Stimulated activated naive CD8-positive, alpha-beta T cell treated with anti-CD3 and anti-CD28 coated beads, Interleukin-15, amount 100 ng/mL, for 72 hours (primary cell): ENCODE measurements at regions not wholly inside any gene's neighbourhood (a gene's known extent, or its start where the extent isn't known, plus 50 kb on each side); places are given as distances from the start of the nearest gene placed in this dataset.
A peak's percentile ranks its signal among the peaks of the same experiment; 100 is the strongest.

Experiments
- ATAC-seq: fragments of 150-1000 bp; cut with Tn5 transposase; 2 replicates; pipeline ENCODE4 v1.10.0; 2021; ENCODE audit warnings: mild to moderate bottlenecking, moderate library complexity
- DNase-seq, 2 donors: peaks; one replicate each; pipeline ENCODE4 v3.0.0; 2021 to 2022
- H3K27ac Mint-ChIP-seq, 2 donors: one replicate each; pipeline ENCODE4 v1.8.0; 2022; ENCODE audit warnings: mild to moderate bottlenecking in 2 of 2, mixed read lengths in 2 of 2, moderate library complexity in 2 of 2
- H3K27me3 Mint-ChIP-seq: one replicate; pipeline ENCODE4 v1.8.0; 2022; ENCODE audit warnings: mixed read lengths
- H3K4me1 Mint-ChIP-seq: one replicate; pipeline ENCODE4 v1.8.0; 2022; ENCODE audit warnings: mild to moderate bottlenecking, mixed read lengths
- H3K4me3 Mint-ChIP-seq, 2 donors: one replicate each; pipeline ENCODE4 v1.8.0; 2022; ENCODE audit warnings: mild to moderate bottlenecking in 2 of 2, mixed read lengths in 2 of 2, moderate library complexity in 1 of 2
- H3K9me3 Mint-ChIP-seq, 2 donors: one replicate each; pipeline ENCODE4 v1.8.0; 2022; ENCODE audit warnings: mixed read lengths in 2 of 2

DNA sequence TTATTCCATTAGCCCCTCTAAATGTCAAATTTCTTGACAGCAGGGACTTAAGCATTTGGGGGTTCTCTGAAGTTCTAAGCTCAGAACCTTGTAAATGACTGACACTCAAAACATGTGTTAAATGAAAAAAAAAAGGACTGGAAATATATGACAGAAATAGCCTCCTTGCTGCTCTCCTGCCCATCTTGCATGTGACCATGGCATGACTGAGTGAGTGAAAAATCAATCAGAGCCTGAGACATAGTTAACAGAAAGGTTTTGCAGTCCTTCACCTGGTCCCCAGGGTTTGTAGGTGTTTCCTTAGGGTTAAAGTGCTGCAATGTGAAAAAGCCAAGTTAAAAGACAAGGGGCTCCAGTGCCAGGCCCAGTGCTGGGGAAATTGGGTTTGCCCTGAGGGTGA lies 168.1 kb downstream of the ZBTB18 start:
- Mint-ChIP-seq H3K4me3 (no peak overlapping the region), H3K9me3 (no peaks in the 10 kb centered on the region), H3K4me1 (no peaks in the 10 kb centered on the region), H3K27me3 (no peaks in the 10 kb centered on the region), H3K27ac (no peak overlapping the region)
- no peak for ATAC-seq
- DNase-seq, result no peak

DNA sequence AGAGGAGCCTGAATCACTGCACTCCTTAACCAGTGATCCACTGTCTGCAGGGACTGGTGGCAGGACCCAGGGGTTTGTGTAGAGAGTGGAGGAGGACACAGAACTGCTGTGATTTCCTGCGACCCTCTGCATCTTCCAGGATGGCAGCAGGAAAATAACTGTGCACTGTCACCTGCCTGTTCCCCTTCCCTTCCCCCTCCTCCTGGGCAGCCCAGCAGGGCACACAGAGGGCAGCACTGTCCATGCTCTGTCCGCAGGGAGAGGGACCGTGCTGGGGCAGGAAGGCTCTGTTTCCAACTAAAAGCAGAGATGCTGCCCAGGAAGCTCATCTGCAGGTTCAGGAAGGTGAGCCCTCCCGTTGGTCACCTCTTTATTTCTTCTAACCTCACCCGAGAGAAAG lies 168.7 kb downstream of the ZBTB18 start:
- H3K4me3 Mint-ChIP-seq, result no peak overlapping the region
- H3K4me1 Mint-ChIP-seq, result no peaks in the 10 kb centered on the region
- DNase-seq (no peak), ATAC-seq (no peak)
- no peak overlapping the region for H3K27ac Mint-ChIP-seq
- H3K9me3 Mint-ChIP-seq, result no peaks in the 10 kb centered on the region
- H3K27me3 Mint-ChIP-seq, result no peaks in the 10 kb centered on the region

DNA sequence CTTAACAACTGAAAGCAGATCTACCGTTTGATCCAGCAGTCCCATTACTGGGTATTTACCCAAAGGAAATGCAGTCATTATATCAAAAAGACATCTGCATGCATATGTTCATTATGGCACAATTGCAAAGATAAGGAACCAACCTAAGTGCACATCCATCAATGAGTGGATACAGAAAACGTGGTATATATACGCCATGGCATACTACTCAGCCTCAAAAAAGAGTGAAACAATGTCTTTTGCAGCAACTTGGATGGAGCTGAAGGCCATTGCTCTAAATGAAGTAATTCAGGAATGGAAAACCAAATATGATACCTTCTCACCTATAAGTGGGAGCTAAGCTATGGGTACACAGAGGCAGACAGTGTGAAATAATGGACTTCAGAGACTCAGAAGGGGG lies 169.3 kb downstream of the ZBTB18 start:
- ATAC-seq (no peak), DNase-seq (no peak)
- no peak overlapping the region for H3K4me3 Mint-ChIP-seq
- H3K27ac Mint-ChIP-seq, result no peak overlapping the region
- no peaks in the 10 kb centered on the region for H3K27me3 Mint-ChIP-seq
- peaks cover 4% of the 10 kb centered on the region for H3K4me1 Mint-ChIP-seq
- no peaks in the 10 kb centered on the region for H3K9me3 Mint-ChIP-seq

DNA sequence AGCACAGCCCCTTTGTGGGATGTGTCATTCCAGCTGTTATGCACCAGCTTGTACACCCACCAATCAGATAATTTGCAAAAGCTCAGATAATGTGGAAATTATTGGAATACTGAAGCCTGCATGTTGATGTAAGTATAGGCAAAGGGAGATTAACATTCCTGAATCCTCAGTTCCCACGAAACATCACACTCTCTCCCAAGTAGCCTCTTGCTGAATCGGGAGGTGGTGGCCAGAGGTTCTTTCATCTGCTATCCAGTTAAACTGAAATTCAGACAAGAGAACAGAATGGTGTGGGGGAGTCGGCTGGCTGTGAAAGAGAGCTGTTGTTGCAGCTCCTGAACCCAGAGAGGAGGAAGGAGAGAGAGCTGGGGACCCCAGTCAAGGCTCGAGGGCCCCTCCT lies 170.9 kb downstream of the ZBTB18 start:
- Mint-ChIP-seq H3K9me3 (no peaks in the 10 kb centered on the region), H3K4me1 (peaks cover 4% of the 10 kb centered on the region), H3K27me3 (no peaks in the 10 kb centered on the region), H3K4me3 (no peak overlapping the region), H3K27ac (no peak overlapping the region)
- DNase-seq (no peak), ATAC-seq (no peak)

DNA sequence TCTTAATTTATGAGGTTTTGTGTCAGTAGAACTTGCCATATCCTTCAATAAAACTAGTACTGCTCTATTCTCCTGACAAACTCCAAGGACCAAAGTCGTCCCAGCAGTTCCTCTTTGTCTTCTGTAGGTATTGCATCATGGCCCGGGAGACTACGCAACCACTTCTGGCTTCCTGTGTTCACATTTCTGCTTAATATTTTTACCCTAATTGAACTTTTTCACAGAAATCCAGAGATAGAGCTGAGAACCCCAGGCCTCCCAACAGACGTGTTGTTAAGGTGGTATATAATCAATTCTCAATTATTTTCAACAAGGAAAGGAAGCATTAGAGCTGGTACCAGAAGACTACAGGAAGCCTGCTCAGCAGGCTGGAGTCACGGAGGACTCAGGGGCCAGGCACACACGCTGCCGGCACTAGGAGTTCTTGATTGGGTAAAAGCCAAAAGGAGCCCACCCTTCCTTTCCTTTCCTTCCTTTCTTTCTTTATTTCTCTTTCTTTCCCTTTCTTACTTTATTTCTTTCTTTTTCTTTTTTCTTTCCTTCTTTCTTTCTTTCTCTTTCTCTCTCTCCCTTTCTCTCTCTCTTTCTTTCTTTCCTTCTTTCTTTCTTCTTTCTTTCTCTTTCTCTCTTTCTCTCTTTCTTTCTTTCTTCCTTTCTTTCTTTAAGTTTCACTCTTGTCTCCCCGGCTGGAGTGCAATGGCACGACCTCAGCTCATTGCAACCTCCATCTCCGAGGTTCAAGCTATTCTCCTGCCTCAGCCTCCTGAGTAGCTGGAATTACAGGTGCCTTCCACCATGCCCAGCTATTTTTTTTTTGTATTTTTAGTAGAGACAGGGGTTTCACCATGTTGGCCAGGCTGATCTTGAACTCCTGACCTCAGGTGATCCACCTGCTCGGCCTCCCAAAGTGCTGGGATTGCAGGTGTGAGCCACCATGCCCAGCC lies 173.7 kb downstream of the ZBTB18 start:
- Mint-ChIP-seq H3K4me3 (no peak overlapping the region), H3K4me1 (peaks cover 4% of the 10 kb centered on the region), H3K27ac (peak overlapping the region; percentile 12 to 82), H3K27me3 (no peaks in the 10 kb centered on the region), H3K9me3 (no peaks in the 10 kb centered on the region)
- no peak for ATAC-seq
- no peak for DNase-seq

DNA sequence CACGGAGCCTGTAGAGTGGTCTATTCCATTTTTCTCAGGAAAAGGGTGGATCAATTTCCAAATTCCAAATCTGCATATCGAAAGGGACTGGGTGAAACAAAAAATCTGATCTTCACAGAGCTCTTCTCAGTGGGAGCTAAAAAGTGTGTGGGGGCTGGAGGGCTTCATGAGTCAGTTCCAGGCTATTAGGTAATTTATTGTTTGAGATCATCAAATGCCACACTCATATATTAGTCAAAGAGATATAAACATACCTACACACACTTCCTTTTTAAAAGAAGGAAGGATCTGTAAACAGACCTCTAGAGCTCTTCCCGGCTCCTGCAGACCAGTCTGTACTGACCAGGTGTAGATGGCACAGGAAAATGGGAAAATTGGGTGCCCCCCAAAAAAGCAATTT lies 175.4 kb downstream of the ZBTB18 start:
- H3K4me3 Mint-ChIP-seq, result no peak overlapping the region
- H3K9me3 Mint-ChIP-seq, result no peaks in the 10 kb centered on the region
- ATAC-seq, result no peak
- H3K27me3 Mint-ChIP-seq, result peaks cover 3% of the 10 kb centered on the region
- H3K27ac Mint-ChIP-seq, result no peak overlapping the region
- H3K4me1 Mint-ChIP-seq, result peaks cover 4% of the 10 kb centered on the region
- DNase-seq, result no peak

DNA sequence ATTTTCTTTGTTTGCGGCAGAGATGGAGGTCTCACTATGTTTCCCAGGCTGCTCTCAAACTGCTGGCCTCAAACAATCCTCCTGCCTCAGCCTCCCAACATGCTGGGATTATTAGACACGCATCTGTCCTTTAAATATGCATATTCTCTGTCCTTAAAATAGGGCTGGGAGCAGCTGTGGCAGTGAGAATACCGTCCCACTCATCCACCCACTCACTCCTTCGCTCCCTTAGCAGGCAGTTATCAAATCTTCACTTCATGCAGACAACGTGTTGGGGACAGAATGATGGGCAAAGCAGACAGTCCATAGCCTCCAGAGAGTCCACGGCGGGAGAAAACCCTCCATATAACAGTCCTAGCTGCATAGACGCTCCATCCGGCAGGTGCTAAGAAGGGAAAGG lies 179.4 kb downstream of the ZBTB18 start:
- Mint-ChIP-seq H3K4me3 (no peak overlapping the region), H3K9me3 (no peaks in the 10 kb centered on the region), H3K27ac (peak overlapping the region in 1 of 2 donors; percentile 89), H3K27me3 (peaks cover 9% of the 10 kb centered on the region), H3K4me1 (peaks cover 9% of the 10 kb centered on the region)
- no peak for ATAC-seq
- no peak for DNase-seq

DNA sequence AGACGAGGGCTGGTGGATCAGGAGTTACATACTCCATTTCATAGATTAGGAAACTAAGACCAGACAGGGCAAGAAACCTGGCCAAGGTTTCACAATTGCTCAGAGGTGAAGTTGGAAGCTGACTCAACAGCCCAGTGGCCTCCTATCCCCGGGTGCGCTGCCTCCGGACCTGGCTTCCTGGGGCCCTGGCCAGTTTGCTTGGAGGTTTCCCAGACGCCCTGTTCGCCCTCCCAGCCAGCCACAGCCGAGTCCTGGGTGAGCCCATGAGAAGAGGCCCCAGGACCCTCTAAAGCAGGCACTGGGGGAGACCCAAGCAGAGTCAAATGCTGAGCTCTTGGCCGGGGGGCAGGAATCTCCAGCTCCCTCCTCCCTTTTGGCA lies 180.1 kb downstream of the ZBTB18 start:
- DNase-seq, result no peak
- H3K27ac Mint-ChIP-seq, result peak overlapping the region in 1 of 2 donors; percentile 42
- peaks cover 9% of the 10 kb centered on the region for H3K4me1 Mint-ChIP-seq
- no peaks in the 10 kb centered on the region for H3K9me3 Mint-ChIP-seq
- no peak overlapping the region for H3K4me3 Mint-ChIP-seq
- ATAC-seq, result peak; percentile 36
- peaks cover 9% of the 10 kb centered on the region for H3K27me3 Mint-ChIP-seq

DNA sequence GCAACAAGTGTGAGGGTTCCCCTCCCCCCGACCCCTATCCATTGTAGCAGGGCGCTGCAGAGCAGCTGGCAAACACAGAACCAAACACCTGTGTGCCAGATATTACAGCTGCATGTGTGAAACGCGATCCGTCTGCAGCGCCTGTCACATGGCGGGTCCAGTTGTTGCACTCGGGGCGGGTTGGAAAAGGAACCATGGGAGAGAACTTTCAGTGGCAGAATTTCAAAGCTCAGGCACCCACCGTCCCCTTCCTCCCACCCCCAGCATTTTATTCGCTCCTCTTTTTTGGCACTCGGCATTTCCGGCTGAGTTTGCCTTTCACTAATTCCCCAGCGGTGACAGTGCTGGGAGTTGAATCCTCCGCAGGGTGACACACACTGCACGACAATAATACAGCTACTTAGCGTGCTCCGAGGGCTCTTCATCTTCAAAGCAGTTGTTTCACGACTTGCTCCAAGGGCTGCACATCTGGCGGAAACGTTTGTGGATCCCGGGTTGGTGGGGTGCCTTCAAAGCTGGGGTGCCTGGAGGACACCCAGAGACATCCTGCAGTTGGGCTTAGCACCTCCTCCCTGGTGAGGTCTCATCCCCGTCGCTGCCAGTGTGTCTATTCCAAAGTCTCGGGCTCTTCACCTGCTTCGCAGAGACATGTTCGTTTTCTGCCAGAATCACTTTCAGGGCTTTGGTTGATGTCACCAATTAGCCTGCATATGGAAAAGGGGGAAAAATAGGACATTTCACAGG lies 180.7 kb downstream of the ZBTB18 start:
- no peak overlapping the region for H3K27ac Mint-ChIP-seq
- peak overlapping the region; percentile 42 to 51 for H3K4me3 Mint-ChIP-seq
- DNase-seq (no peak), ATAC-seq (peak; percentile 4)
- peaks cover 9% of the 10 kb centered on the region for H3K27me3 Mint-ChIP-seq
- peaks cover 9% of the 10 kb centered on the region for H3K4me1 Mint-ChIP-seq
- no peaks in the 10 kb centered on the region for H3K9me3 Mint-ChIP-seq

DNA sequence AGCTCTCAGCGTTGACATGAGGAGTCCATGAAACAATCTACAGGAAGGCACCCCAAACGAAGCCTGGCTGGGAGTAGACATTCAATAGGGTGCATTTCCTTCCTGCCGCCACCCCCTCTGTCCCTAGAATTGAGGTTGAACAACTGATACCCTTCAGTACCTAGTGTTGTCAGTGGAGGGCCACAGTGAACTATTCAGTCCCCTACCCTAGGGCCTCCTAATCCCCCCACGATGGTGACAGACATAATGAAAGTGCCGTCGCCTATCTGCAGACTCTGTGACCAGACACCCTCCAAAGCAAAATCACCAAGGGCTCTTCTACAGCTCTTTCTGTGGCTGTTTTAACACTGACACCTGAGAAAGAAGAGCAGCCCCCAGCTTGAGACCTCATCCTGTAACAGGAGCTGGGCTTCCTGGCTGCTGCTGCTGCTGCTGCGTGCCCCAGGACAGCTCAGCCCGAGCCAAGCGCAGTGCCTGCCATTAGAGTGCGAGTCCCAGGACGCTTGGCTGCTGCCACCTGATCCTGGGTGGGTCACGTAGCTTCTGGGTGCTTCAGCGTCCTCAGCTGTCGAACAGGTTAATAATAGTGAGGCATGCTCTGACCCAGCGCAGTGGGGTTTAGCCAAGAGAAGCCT lies 183.0 kb downstream of the ZBTB18 start:
- DNase-seq, result no peak
- no peak overlapping the region for H3K27ac Mint-ChIP-seq
- no peaks in the 10 kb centered on the region for H3K9me3 Mint-ChIP-seq
- peak; percentile 31 for ATAC-seq
- peaks cover 9% of the 10 kb centered on the region for H3K27me3 Mint-ChIP-seq
- H3K4me1 Mint-ChIP-seq, result peaks cover 10% of the 10 kb centered on the region
- no peak overlapping the region for H3K4me3 Mint-ChIP-seq

DNA sequence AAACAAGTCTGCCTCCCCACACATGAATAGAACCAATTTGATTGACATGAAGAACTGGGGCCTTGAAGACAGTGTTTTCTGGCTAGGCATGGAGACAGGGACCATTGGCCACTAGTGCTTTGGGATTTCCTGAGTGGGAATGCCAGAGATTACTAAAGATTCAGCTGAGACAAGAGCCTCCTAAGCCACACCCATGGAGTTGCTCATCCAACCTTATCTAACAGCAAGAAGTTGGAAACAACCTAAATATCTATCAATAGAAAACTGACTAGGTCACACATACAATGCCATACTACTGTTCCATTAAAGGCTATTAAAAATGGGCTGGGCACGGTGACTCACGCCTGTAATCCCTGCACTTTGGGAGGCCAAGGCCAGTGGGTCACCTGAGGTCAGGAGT lies 184.1 kb downstream of the ZBTB18 start:
- H3K27me3 Mint-ChIP-seq, result peaks cover 9% of the 10 kb centered on the region
- peaks cover 18% of the 10 kb centered on the region for H3K4me1 Mint-ChIP-seq
- no peak overlapping the region for H3K27ac Mint-ChIP-seq
- no peak for ATAC-seq
- H3K4me3 Mint-ChIP-seq, result no peak overlapping the region
- H3K9me3 Mint-ChIP-seq, result no peaks in the 10 kb centered on the region
- DNase-seq, result no peak

DNA sequence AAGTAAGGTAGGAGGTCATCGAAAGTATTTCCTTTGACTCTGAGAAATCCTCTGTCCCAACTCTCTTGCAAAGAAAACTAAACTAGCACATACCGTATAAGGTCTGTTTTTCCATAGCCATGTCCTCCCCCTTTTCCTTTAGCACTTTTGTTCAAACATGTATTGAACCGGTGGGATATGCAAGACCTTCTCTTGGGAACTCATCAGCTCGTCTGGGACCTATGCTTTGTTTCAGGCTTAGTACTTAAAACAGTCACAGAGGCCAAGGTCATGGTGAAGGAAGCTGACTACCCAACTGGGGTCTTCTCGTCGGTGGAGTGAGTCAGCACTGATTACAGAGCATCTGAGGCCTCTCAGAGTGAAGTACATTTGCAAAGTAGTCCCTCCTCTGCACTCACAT lies 185.0 kb downstream of the ZBTB18 start:
- no peak overlapping the region for H3K27ac Mint-ChIP-seq
- H3K4me3 Mint-ChIP-seq, result no peak overlapping the region
- no peak for DNase-seq
- H3K9me3 Mint-ChIP-seq, result no peaks in the 10 kb centered on the region
- H3K27me3 Mint-ChIP-seq, result peaks cover 9% of the 10 kb centered on the region
- ATAC-seq, result no peak
- peaks cover 18% of the 10 kb centered on the region for H3K4me1 Mint-ChIP-seq

DNA sequence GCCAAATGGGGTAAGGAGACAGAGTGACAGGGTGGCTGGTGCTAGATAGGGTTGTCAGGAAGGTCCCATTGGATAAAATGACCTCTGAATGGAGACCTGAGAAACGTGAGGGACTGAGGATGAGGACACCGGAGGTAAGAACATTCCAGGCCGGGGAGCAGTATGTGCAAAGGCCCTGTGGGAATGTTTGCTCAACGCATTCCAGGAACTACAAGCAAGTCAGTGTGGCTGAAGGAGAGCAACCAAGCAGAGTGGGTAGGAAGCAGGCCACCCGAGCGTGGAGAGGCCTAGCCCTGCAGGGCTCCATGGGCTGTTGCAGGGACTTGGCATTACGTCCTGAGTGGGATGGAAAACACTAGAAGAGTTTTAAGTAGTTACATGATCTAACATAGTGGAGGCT lies 185.6 kb downstream of the ZBTB18 start:
- H3K27ac Mint-ChIP-seq, result no peak overlapping the region
- no peaks in the 10 kb centered on the region for H3K9me3 Mint-ChIP-seq
- ATAC-seq, result no peak
- H3K27me3 Mint-ChIP-seq, result peaks cover 3% of the 10 kb centered on the region
- peaks cover 18% of the 10 kb centered on the region for H3K4me1 Mint-ChIP-seq
- no peak overlapping the region for H3K4me3 Mint-ChIP-seq
- DNase-seq, result no peak

DNA sequence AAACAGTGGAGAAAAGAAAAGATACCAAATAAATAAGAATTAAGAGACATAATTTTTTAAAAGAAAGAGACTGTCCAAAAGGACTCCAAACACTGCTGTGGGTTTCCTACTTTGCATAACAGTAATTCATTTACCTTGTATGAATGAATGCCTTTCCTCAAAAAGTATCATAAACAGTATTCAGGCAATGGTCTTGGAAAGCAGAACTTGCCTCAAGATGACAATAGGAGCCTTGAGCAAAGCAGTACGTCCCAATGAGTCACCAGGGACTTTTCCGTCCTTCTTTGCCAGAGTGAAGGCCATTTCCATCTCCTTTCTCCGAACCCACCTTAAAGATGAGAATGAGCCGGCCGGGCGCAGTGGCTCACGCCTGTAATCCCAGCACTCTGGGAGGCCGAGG lies 186.4 kb downstream of the ZBTB18 start:
- H3K4me1 Mint-ChIP-seq, result peaks cover 24% of the 10 kb centered on the region
- no peak for DNase-seq
- no peaks in the 10 kb centered on the region for H3K9me3 Mint-ChIP-seq
- ATAC-seq, result no peak
- H3K27me3 Mint-ChIP-seq, result no peaks in the 10 kb centered on the region
- peak overlapping the region in 1 of 2 donors; percentile 76 for H3K27ac Mint-ChIP-seq
- H3K4me3 Mint-ChIP-seq, result no peak overlapping the region

DNA sequence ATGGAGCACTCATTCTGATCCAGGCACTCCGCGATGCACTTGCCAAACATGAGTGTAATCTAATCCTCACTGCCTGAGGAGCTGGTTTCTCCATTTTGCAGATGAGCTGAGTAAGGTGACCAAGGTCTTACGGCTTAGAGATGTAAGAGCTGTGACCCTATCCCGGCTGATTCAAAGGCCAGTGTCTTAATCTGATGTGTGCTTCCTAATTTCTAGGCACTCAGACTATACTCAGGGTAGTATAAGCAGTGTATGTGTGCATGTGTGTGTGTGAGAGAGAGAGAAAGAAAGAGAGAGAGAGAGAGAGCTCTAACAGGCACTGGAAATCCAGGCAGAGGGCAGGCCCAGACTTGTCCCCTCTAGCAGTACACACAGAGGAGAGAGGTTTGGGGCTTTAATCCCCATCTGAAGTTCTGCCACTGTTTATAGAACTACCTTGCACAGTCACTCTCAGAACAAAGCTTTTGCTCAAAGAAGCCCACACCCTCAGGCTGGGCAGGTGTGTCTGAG lies 188.2 kb downstream of the ZBTB18 start:
- peak; percentile 43 for ATAC-seq
- no peak overlapping the region for H3K4me3 Mint-ChIP-seq
- peaks cover 22% of the 10 kb centered on the region for H3K4me1 Mint-ChIP-seq
- H3K27ac Mint-ChIP-seq, result peak overlapping the region; percentile 20 to 91
- DNase-seq, result no peak
- H3K27me3 Mint-ChIP-seq, result no peaks in the 10 kb centered on the region
- H3K9me3 Mint-ChIP-seq, result no peaks in the 10 kb centered on the region

DNA sequence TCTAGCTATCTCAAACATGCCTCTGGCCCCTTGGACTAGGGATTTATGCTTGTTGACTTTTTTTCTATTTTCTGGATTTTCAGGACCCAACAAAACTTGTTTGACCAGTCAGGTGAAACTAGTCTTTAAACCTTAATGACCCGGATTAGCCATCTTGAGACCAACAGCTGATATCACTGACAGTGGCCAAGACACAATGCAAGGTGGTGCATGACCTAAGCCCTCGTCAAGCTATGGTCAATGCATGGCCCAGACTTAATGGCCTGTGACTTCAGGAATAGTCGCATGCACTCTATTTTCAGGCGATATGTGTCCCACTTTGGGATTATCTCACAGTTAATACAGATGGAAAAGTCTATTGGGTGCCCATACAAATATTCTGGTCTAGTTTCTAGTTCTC lies 190.4 kb downstream of the ZBTB18 start:
- ATAC-seq (no peak), DNase-seq (no peak)
- peaks cover 21% of the 10 kb centered on the region for H3K4me1 Mint-ChIP-seq
- no peaks in the 10 kb centered on the region for H3K27me3 Mint-ChIP-seq
- H3K9me3 Mint-ChIP-seq, result no peaks in the 10 kb centered on the region
- no peak overlapping the region for H3K27ac Mint-ChIP-seq
- H3K4me3 Mint-ChIP-seq, result no peak overlapping the region
